Smooth muscle cell (in vitro differentiated cells): ENCODE measurements at regions not wholly inside any gene's neighbourhood (a gene's known extent, or its start where the extent isn't known, plus 50 kb on each side); places are given as distances from the start of the nearest gene placed in this dataset.

ENCODE experiments used
- DNase-seq: peaks from one replicate; lab custom pipeline; 2025; ENCODE audit not compliant: unreplicated experiment; lab: John Stamatoyannopoulos, UW
- H2AFZ ChIP-seq: fragments of 200-600 bp; sonication (generic); 2 replicates; pipeline ENCODE4 v1.6.0; 2016; ENCODE audit warnings: antibody characterized with exemption, low read depth, mild to moderate bottlenecking
- H3F3A ChIP-seq: fragments of 200-600 bp; sonication (generic); 2 replicates; pipeline ENCODE4 v1.6.0; 2017; ENCODE audit warnings: antibody characterized with exemption, low read depth
- H3K27ac ChIP-seq: fragments of 200-600 bp; sonication (generic); 2 replicates; pipeline ENCODE4 v1.5.1; 2016; ENCODE audit warnings: low read depth, mild to moderate bottlenecking
- H3K27me3 ChIP-seq: fragments of 200-600 bp; sonication (generic); 2 replicates; pipeline ENCODE4 v1.6.1; 2016; ENCODE audit warnings: low read depth, mild to moderate bottlenecking
- H3K36me3 ChIP-seq: fragments of 200-600 bp; sonication (generic); 2 replicates; pipeline ENCODE4 v1.5.1; 2016; ENCODE audit warnings: low read depth
- H3K4me1 ChIP-seq: fragments of 200-600 bp; sonication (generic); 2 replicates; pipeline ENCODE4 v1.5.1; 2016; ENCODE audit warnings: low read depth
- H3K4me2 ChIP-seq: fragments of 200-600 bp; sonication (generic); 2 replicates; pipeline ENCODE4 v1.6.0; 2016; ENCODE audit warnings: mild to moderate bottlenecking
- H3K4me3 ChIP-seq: fragments of 200-600 bp; sonication (generic); 2 replicates; pipeline ENCODE4 v1.5.1; 2016; ENCODE audit warnings: mild to moderate bottlenecking
- H3K79me2 ChIP-seq: fragments of 200-600 bp; sonication (generic); 2 replicates; pipeline ENCODE4 v1.6.0; 2016; ENCODE audit warnings: low read depth, mild to moderate bottlenecking
- H3K9ac ChIP-seq: fragments of 200-600 bp; sonication (generic); 2 replicates; pipeline ENCODE4 v1.6.0; 2016; ENCODE audit warnings: low read depth
- H3K9me3 ChIP-seq: fragments of 200-600 bp; sonication (generic); replicated peaks from 2 replicates; pipeline ENCODE4 v1.5.1; 2016; ENCODE audit warnings: low read depth
- H4K20me1 ChIP-seq: fragments of 200-600 bp; sonication (generic); 2 replicates; pipeline ENCODE4 v1.6.0; 2016; ENCODE audit warnings: low read depth
- CTCF ChIP-seq: fragments of 200-600 bp; sonication (generic); IDR thresholded peaks from 2 replicates; pipeline ENCODE4 v1.5.1; 2017; ENCODE audit warnings: borderline replicate concordance, mild to moderate bottlenecking, antibody characterized with exemption; ENCODE audit not compliant: insufficient read depth, poor library complexity, severe bottlenecking
- WGBS: methylation state at CpG from one replicate; pipeline ENCODE4 v1.1.7; 2016; ENCODE audit warnings: low lambda C conversion rate; 5-methylcytosine and 5-hydroxymethylcytosine counted together

DNA sequence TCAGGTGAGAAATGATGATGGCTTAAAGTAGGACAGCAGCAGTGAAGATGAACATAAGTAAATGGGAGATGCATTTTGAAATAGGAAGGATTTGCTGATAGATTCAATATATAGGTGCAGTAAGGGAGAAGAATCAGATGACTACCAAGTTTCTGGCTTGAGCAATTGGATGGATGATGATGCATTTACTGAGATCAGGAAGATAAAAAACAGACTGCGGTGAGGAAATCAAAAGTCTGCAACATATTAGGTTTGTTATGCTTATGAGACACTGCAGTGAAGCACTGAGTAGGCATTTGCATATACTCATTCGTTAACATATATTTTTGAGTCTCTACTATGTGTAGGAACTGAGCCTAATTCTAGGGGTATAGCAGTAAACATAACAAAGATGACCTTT, 184.2 kb downstream of the LACC1 start:
- Histone ChIP-seq H3K36me3 (no peaks in the 10 kb centered on the region), H3F3A (no peaks in the 10 kb centered on the region), H3K27me3 (no peaks in the 10 kb centered on the region), H3K4me3 (no peak overlapping the region), H3K9me3 (no peaks in the 10 kb centered on the region), H2AFZ (no peak overlapping the region), H3K79me2 (no peaks in the 10 kb centered on the region), H3K4me1 (peaks cover 24% of the 10 kb centered on the region), H3K9ac (no peak overlapping the region), H4K20me1 (no peaks in the 10 kb centered on the region), H3K27ac (no peak overlapping the region), H3K4me2 (no peak overlapping the region)
- TF ChIP-seq CTCF, result no peak
- WGBS, result 90% methylated on average over 2 of the region's 2 CpGs
- no peak for DNase-seq

GRCh38 chr13:44064357-44064756, 184.7 kb downstream of the LACC1 start:
- Histone ChIP-seq H3K36me3 (no peaks in the 10 kb centered on the region), H3K27ac (no peak overlapping the region), H3K9ac (no peak overlapping the region), H3K4me2 (no peak overlapping the region), H3K4me3 (no peak overlapping the region), H3K27me3 (no peaks in the 10 kb centered on the region), H3K4me1 (peaks cover 23% of the 10 kb centered on the region), H4K20me1 (no peaks in the 10 kb centered on the region), H3K9me3 (no peaks in the 10 kb centered on the region), H3F3A (no peaks in the 10 kb centered on the region), H2AFZ (no peak overlapping the region), H3K79me2 (no peaks in the 10 kb centered on the region)
- no peak for DNase-seq
- 37% methylated on average over 2 of the region's 2 CpGs for WGBS
- no peak for TF ChIP-seq CTCF

DNA sequence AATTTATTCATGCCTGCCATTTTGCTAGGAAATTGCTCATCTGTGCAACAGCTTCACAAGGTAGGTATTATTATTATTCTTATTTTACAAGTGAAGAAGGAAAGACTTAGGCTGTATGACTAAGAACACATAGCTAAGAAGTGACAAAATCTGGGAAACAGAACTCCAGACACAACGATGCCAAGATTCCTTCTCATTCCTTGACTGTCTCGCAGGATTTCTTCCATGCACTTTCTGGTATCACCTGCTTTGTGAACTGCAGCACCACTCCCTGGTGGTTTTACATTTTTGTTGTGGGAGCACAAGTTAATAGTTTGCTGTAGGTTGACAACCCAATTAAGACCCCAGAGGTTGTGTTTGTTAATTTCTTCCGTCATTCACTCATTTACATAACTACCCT, 188.5 kb downstream of the LACC1 start:
- no peak for TF ChIP-seq CTCF
- H3K4me1 ChIP-seq, result peaks cover 23% of the 10 kb centered on the region
- no peak for DNase-seq
- H3K4me3 ChIP-seq, result no peak overlapping the region
- peak overlapping the region; percentile 82 for H3K27ac ChIP-seq
- peak overlapping the region; percentile 57 for H3K4me2 ChIP-seq
- WGBS, result 50% methylated on average over 3 of the region's 3 CpGs
- H3F3A ChIP-seq, result no peaks in the 10 kb centered on the region
- peaks cover 3% of the 10 kb centered on the region for H3K36me3 ChIP-seq
- H3K79me2 ChIP-seq, result no peaks in the 10 kb centered on the region
- no peaks in the 10 kb centered on the region for H3K27me3 ChIP-seq
- peak overlapping the region; percentile 33 for H2AFZ ChIP-seq
- H3K9ac ChIP-seq, result peak overlapping the region; percentile 47
- no peaks in the 10 kb centered on the region for H4K20me1 ChIP-seq
- H3K9me3 ChIP-seq, result peaks cover 13% of the 10 kb centered on the region

DNA sequence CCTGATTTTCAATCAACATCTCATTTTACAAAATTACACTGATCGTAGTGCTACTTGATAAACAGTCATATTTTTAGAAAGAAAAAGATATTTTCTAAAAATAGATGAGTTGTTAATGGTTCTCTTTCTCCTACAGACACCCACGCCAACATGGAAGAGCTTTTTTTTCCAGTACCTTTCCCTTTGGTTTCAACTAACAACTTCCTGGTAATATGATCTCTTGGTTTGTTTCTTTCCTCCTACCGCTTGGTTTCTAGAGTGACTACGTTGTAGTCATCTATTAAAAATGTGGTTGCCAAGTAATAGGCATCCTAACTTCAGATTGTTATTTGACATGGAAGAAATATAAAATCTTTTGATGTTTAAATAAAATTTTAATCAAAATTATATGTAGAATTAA, 189.0 kb downstream of the LACC1 start:
- Histone ChIP-seq H3K4me2 (peak overlapping the region; percentile 57), H4K20me1 (no peaks in the 10 kb centered on the region), H3K36me3 (peaks cover 3% of the 10 kb centered on the region), H3K79me2 (no peaks in the 10 kb centered on the region), H3K9ac (peak overlapping the region; percentile 47), H3F3A (no peaks in the 10 kb centered on the region), H3K9me3 (peaks cover 17% of the 10 kb centered on the region), H3K27ac (peak overlapping the region; percentile 82), H3K4me3 (no peak overlapping the region), H2AFZ (peak overlapping the region; percentile 33), H3K4me1 (peaks cover 23% of the 10 kb centered on the region), H3K27me3 (no peaks in the 10 kb centered on the region)
- TF ChIP-seq CTCF, result no peak
- DNase-seq, result no peak
- 59% methylated on average over 4 of the region's 4 CpGs for WGBS
